ENCODE measurements at regions not wholly inside any gene's neighbourhood (a gene's known extent, or its start where the extent isn't known, plus 50 kb on each side); places are given as distances from the start of the nearest gene placed in this dataset.
"Not testable (repeated sequence)": the region's sequence is repeated elsewhere in the genome, so short reads cannot be mapped to it uniquely, and the experiment has no call there.

DNA sequence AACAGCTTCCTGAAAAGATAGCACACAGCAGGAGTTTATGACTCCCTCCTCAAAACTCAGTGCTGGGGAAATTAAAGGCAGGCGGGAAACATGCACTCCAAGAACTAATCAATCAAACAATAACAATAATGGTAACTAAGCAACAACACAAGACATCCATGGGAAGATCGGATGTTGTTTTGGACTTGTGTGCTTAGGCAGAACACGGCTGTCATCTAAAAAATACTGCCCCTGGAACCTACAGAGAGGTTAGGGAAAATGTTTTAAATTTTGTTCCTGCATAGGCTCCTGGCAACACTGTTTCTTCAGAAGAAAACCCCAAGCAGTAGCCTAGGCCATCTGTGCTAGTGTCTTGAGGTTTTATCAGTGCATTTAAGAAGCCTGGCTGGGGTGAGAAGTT lies 1378.2 kb downstream of the STIM2 start:
- no peak for DNase-seq

- DNase-seq, result no peak
Measured at GRCh38 chr4:28241021-28241420, 1380.4 kb downstream of the STIM2 start.

DNA sequence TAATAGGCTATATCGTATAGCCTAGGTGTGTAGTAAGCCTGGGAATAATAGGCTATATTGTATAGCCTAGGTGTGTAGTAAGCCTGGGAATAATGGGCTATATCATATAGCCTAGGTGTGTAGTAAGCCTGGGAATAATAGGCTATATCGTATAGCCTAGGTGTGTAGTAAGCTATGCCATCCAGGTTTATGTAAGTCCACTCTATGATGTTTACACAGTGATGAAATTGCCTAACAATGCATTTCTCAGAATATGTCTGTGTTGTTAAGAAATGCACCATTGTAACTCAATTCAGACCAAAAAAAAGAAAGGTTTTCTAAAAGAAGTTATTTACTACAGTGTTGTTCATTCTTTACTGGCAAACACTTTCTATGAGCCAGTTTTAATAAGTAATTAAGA lies 1387.2 kb downstream of the STIM2 start:
- DNase-seq, result peak; percentile 2

GRCh38 chr4:28248269-28248668 lies 1387.6 kb downstream of the STIM2 start:
- DNase-seq, result no peak

GRCh38 chr4:28250646-28251045 lies 1390.0 kb downstream of the STIM2 start:
- DNase-seq, result peak; percentile 1

- DNase-seq, result no peak
Measured at GRCh38 chr4:28251831-28252230, 1391.2 kb downstream of the STIM2 start.

DNA sequence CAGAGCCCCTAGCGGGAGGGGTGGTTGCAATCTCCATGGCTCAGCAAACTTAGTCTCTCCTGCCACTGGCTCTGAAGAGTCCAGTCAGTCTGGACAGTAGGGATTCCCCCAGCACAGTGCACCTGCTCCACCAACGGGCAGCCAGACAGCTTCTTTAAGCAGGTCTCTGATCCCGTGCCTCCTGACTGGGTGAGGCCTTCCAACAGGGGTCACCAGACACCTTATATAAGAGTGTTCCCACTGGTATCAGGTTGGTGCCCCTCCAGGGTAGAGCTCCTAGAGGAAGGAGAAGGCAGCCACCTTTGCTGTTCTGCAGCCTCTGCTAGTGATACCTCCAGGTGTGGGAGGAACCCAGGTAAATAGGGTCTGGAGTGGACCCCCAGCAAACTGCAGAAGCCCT lies 1393.4 kb downstream of the STIM2 start:
- no peak for DNase-seq

GRCh38 chr4:28256295-28256694 lies 1395.7 kb downstream of the STIM2 start:
- DNase-seq, result no peak

DNA sequence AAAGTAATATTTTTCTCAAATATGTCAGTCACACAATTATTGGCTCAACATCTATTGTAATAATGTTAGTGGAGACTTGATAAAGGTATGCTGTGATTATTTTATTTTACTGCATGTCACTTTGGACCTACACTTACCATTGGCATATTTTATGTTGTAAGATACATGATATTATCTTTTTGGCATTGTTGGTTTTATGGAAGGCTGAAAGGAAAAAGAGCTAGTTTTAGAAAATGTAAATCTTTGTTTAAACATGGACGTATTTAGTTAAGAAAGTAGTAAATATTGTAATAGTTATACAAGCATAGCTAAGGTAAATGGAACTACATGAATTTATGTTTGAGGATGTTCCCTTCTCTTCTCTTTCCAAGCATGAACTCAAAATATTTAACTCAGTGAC lies 1399.3 kb downstream of the STIM2 start:
- DNase-seq, result no peak

- no peak for DNase-seq
Measured at GRCh38 chr4:28267166-28267565, 1406.5 kb downstream of the STIM2 start.

GRCh38 chr4:28269426-28269825 lies 1408.8 kb downstream of the STIM2 start:
- no peak for DNase-seq

DNA sequence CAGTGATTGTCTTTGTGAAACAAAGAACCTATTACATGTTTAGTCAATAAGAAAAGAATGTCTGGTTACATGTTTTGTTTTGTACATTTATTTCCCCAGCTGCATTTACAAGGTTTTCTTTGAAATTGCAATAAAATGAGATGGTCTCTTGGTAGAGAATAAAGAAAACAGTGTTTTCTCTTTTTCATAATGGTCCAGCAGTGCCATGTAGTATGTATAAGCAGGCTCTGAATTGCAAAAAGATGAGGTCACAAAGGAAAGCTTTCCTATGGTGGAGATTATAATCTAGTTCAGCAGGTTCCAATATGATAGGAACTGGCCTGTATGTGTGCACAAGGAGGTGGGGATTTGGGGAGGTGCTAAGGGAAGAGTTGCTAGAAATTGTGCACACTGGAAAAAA lies 1417.3 kb downstream of the STIM2 start:
- no peak for DNase-seq

- DNase-seq, result no peak
Measured at GRCh38 chr4:28278676-28279075, 1418.0 kb downstream of the STIM2 start.

DNA sequence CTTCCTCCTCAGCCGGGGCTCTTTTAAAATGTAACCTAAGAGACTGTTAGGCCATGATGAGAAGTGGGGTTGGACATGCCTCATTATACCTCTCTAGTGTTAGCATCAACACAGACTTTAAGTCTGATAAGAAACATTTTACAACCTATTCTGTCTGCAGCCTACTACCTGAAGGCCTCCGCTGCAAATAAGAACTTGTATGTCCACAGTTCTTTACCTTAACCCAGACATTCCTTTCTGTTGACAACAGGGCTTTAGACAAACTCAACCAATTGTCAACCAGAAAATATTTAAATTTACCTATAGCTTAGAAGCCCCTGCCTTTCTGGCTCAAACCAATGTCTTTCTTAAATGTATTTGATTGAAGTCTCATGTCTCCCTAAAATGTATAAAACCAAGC lies 1418.6 kb downstream of the STIM2 start:
- no peak for DNase-seq

DNA sequence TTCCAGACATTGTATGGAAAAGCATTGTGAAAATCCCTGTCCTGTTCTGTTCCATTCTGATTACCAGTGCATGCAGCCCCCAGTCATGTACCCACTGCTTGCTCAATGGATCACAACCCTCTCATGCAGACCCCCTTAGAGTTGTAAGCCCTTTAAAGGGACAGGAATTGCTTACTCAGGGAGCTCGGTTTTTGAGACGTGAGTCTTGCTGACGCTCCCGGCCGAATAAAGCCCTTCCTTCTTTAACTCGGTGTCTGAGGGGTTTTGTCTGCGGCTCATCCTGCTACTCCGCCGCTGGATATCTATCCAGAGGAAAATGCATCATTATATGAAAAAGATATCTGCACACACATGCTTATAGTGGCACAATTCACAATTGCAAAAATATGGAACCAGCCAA lies 1425.6 kb downstream of the STIM2 start:
- not testable (repeated sequence) for DNase-seq

DNA sequence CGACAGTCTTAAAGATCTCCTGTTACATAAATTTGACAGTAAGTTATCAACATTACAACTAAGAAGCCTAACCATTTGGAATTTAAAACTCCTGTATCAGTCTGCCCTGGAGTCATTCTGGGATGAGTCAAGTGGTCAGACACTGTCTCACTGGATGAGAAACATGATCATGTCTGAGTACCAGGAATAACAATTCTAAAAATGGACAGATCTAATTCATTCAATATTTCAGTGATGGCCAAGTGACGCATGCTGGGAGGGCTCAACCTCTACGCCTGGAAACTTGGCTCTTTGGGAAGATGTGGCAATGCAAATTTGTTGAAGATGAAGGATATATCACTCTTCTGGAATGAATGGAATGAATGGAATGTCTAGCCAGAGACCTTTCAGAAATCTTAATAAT lies 1427.2 kb downstream of the STIM2 start:
- no peak for DNase-seq

DNA sequence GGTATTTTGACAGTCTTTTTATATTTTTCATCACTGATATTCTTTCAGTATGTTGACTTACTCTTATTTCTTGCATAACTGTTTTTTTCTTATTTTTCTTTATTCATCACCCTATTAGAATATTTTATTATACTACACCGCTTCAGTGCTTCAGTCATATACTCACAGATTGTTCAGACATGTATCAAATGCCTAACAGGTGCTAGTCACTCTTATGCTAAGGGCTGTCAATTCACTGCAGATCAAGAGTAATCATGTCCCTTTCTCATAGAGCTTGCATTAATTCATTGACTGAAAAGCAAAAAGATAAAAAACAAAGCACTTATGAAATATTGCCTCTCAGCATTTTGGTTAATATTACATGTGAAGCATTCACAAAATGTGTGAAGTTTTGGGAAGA lies 1435.6 kb downstream of the STIM2 start:
- DNase-seq, result no peak

DNA sequence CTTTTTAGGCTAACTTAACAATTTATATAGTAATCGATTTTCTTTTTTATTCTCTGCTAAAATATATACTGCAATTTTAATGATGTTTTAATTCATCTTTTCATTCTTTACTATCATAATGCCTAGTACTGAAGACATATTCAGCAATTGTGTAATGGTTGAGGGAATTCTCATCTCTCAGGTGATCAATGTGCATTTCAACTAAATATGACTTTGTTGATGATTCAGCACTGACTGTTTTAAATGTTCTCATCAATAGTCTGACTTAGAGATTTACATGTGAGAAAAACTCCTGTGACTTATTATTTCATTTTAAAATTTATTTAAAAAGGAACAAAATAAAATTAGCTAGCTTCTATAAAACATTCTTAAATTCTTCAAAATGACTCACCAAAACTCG lies 1450.3 kb downstream of the STIM2 start:
- DNase-seq, result no peak

- DNase-seq, result not testable (repeated sequence)
Measured at GRCh38 chr4:28312497-28312896, 1451.9 kb downstream of the STIM2 start.

DNA sequence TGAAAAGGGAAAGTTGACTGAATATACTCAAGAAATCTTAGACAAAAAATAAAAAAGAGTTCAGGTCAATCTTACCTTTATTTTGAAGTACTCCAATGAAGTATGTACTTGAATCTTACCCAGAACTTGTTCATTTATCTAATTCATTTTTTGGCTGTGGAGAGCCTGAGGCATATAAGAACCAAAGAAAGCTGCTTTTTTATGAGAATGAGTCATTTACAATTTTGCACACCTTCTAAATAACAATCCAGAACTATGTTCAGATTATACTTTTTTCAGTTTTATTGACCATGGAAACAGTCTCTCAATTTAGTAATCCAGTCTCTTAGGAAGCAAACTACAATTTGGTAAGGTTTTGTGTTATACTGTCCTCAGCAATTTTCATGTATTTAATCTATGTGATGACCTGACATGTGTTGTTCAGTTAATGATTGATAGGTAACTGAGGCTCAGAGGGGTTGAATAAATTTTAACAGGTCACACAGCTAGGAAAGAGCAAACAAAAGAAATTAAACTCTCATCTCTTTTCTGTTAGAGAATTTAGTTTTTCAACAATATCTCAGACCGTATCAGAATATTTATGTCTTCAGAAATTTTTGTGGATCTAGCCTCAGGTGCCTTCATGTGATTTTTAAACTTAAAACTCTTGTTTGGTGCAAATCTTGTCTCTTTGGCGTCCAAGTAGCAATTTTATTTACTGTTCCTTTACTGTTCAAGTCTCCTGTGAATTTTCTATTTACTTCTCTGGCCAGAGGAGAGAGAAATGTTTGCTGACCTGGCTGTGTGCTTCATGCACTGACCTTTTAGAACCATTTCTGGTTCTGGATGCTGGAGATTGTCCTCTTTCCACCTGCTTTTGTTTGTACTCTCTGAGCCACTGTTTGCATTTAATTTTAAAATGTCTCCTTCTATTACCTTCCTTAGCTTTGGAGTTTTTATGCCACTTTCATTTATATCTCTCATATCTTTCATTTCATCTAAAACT lies 1453.4 kb downstream of the STIM2 start:
- DNase-seq, result peak; percentile 10

DNA sequence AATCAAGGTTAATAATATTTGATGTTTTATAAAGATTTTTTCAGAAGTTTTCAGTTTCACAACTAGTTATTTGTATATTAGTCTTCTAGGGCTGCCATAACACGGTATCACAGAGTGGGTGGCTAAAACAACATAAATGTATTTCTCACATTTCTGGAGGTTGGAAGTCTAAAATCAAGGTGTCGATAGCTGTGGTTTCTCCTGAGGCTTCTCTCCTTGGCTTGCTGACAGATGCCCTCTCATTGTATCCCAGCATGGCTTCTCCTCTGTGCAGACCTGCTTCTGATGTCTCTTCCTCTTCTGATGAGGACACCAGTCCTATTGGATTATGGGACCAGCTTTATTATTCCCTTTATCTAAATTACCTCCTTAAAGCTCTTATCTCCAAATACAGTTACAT lies 1456.6 kb downstream of the STIM2 start:
- DNase-seq, result no peak

- no peak for DNase-seq
Measured at GRCh38 chr4:28334249-28334648, 1473.6 kb downstream of the STIM2 start.

- no peak for DNase-seq
Measured at GRCh38 chr4:28341784-28342183, 1481.1 kb downstream of the STIM2 start.

- DNase-seq, result peak; percentile 13
Measured at GRCh38 chr4:28350485-28350884, 1489.8 kb downstream of the STIM2 start.

DNA sequence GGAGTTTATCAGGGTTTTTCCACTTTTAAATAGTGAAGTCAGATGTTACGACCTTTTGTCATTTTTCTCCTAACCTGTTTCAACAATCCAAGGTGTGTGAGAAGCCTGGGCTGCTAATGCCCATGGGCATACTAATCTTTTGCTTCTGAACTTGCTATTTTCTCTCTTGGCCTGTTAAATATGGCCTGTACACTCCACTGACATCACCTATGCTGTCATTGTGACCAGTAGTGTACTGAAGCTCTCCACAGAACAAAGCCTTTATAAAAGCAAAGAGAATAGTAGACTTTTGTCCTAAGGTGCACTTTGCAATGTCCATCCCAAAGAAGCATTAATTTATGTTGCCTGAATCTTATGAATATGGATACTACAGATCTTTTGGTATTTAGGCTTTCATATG lies 1490.5 kb downstream of the STIM2 start:
- DNase-seq, result no peak

Measured in NCI-H69 (cell line).